NT2/D1 (cell line): ENCODE measurements at regions not wholly inside any gene's neighbourhood (a gene's known extent, or its start where the extent isn't known, plus 50 kb on each side); places are given as distances from the start of the nearest gene placed in this dataset.

Experiments used
- SUZ12 ChIP-seq: IDR thresholded peaks from 2 replicates; pipeline ENCODE4 v1.6.1; 2011; ENCODE audit not compliant: insufficient read length, insufficient read depth; ENCODE audit errors: extremely low read depth
- YY1 ChIP-seq: IDR thresholded peaks from 2 replicates; pipeline ENCODE4 v1.6.1; 2011; ENCODE audit not compliant: insufficient read length, insufficient read depth
- ZNF274 ChIP-seq: IDR thresholded peaks from 2 replicates; pipeline ENCODE4 v1.6.1; 2011; ENCODE audit warnings: mild to moderate bottlenecking, low read depth, low read length

DNA sequence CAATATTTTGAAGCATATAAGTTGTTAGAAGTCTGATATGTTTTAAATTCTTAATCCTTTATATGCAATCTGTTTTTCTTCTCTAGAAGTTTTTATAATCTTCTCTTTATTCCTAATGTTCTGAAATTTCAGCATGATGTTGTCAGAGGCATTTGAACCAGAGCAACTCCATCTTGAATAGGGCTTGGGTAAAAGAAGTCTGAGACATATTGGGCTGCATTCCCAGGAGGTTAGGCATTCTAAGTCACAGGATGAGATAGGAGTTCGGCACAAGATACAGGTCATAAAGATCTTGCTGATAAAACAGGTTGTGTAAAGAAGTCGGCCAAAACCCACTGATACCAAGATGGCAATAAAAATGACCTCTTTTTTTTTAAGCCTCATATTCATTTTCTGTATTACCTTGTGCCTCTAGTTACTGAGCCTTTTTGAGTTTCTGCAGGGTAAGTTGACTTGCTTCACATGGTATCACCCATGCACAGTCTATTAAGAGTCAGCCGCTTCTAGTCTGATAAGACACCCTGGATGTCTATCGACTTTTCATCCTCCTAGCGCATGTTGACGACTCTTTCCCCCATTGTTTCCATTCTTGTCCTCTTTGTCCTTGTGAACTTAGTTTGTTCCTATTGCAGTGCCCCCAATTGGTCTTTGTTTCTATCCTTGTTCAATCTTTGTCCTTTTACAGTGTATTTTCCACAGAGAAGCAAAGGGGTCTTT, 80.8 kb upstream of the RNU6-1 start:
- TF ChIP-seq YY1 (no peak), SUZ12 (no peak), ZNF274 (no peak)
